22Rv1 (cell line): ENCODE measurements at regions not wholly inside any gene's neighbourhood (a gene's known extent, or its start where the extent isn't known, plus 50 kb on each side); places are given as distances from the start of the nearest gene placed in this dataset.

Experiments
- H3K27ac ChIP-seq: fragments of 450-650 bp; 2 replicates; pipeline ENCODE4 v1.5.1; 2017
- ZFX ChIP-seq: fragments of 450-650 bp; IDR thresholded peaks from 2 replicates; pipeline ENCODE4 v1.6.1; 2017; ENCODE audit warnings: antibody characterized with exemption, borderline replicate concordance
- TF ChIP-seq, protein P1 (sequence below): fragments of 450-650 bp; IDR thresholded peaks from 2 replicates; pipeline ENCODE4 v1.5.1; 2017; ENCODE audit warnings: mild to moderate bottlenecking

DNA sequence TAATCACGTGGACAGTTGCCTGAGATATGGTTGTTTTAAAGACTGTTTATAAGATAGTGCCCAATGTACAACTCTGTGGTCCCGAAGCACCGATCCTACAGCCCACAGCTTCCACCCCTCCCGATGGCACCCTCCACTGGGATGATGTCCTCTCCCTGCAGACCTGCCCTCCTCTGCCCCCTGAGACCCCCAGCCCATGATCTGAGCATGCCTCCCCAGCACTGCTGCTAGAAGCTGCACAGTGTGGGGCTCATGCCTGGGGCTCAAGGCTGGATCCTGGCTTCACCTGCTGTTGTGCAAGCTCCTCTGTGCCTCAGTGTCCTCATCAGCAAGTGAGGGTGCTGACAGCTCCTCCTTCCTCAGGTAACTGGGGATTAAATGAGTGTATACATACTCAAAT lies 254.7 kb upstream of the MKI67 start:
- no peak for TF ChIP-seq ZFX
- TF ChIP-seq, protein P1, sequence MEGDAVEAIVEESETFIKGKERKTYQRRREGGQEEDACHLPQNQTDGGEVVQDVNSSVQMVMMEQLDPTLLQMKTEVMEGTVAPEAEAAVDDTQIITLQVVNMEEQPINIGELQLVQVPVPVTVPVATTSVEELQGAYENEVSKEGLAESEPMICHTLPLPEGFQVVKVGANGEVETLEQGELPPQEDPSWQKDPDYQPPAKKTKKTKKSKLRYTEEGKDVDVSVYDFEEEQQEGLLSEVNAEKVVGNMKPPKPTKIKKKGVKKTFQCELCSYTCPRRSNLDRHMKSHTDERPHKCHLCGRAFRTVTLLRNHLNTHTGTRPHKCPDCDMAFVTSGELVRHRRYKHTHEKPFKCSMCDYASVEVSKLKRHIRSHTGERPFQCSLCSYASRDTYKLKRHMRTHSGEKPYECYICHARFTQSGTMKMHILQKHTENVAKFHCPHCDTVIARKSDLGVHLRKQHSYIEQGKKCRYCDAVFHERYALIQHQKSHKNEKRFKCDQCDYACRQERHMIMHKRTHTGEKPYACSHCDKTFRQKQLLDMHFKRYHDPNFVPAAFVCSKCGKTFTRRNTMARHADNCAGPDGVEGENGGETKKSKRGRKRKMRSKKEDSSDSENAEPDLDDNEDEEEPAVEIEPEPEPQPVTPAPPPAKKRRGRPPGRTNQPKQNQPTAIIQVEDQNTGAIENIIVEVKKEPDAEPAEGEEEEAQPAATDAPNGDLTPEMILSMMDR, result no peak
- no peak overlapping the region for H3K27ac ChIP-seq

DNA sequence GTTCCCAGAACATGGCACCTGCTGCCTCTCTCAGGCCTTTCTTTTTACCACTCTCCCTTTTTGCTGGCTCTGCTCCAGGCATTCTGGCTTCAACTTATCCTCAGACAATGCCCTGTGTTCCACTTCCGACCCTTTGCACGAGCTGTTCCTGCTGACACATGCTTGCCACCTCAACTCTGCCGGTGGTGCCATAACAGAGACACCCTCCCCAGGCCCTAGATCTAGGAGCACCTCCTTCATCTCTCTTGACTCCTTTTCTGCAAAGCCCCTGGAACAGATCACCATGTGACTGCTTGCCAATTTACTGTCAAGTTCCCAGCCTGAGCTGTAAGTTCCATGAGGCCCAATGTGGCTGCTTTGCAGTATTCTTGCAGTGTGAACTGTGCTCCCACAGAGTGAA lies 256.0 kb upstream of the MKI67 start:
- TF ChIP-seq, protein P1, result no peak
- no peak overlapping the region for H3K27ac ChIP-seq

DNA sequence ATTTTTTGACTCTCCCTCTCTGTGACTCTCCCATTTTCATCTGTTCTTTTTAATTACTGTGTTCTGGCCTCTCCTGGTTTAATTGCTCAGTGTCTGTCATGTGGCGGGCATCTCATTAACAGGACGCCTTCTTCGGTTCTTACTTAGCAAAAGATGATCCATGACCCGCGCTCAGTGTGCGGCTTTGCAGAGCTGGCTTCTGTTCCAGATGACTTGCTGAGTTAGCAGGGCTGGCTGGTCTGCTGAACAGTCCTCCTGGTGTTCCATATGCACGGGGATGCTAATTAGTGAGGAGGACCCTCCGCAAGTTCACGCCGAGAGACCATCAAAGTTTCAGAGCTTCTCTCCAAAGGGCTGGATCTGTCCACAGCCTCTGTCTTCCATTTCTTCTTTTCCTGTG lies 258.6 kb upstream of the MKI67 start:
- TF ChIP-seq, protein P1, result no peak
- TF ChIP-seq ZFX, result no peak
- no peak overlapping the region for H3K27ac ChIP-seq

DNA sequence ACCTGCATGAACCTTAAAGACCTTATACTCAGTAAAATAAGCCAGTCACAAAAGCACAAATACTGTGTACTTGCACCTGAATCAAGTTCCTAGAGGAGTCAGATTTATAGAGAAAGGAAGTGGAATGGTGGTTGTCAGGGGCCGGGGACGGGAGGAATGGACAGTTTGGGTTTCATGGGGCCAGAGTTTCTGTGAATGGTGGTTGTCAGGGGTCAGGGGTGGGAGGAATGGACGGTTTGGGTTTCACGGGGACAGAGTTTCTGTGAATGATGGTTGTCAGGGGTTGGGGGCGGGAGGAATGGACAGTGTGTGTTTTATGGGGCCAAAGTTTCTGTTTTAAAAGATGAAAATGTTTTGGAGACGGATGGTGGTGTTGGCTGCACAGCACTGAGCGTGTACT lies 260.0 kb upstream of the MKI67 start:
- no peak overlapping the region for H3K27ac ChIP-seq
- no peak for TF ChIP-seq ZFX
- TF ChIP-seq, protein P1, result no peak

DNA sequence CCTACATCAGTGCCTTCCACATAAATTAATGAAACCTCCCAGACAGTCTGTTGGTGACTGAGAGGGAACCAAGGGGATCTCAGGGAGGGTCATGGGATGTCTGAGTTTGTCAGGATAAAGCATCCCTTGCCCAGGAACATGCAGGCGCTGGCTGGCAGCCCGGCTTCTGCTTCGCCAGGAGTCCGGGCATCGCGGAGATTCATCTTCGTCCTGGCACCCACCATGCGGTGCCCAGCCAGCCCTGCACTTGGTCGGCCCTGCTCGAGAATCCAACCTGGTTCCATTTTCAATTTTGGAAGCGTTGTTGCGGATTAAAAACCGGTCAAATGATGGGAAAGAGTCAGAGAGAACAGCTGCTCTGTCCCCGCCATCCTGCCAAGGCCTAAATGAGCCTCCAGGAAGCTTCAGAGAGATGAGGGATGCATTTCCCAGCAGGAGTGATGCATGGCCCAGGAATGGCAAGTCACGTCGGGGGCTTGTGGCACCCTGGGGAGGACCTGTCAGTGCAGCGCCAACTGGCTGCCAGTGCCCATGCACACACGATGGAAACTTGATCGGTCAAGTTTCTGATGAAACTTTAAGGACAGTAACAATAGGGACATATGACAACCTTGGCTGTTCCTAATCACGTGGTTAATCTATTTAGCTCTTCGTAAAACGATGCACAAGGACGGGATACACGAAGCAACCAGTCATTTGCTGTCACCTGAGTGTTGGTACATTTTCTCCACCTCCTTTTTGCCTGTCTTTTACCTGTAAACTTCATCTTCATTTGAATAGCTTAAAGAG lies 260.8 kb upstream of the MKI67 start:
- no peak for TF ChIP-seq ZFX
- TF ChIP-seq, protein P1, result no peak
- no peak overlapping the region for H3K27ac ChIP-seq

DNA sequence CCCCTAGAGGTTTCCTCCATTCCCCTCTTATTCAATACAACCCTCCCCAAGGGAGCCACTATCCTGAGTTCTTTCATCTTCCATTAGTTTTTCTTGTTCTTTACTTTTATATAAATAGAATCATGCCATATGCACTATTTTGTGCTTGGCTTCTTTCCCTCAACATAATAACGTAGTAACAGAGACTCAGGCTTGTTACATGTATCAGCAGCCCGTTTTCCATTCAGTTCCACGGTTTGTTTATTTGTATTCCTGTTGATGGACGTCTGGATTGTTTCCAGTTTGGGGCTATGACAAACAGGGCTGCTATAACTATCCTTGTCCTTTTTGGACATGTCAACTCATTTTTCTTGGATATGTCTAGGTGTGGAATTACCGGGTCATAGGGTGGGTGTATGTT lies 264.4 kb upstream of the MKI67 start:
- no peak for TF ChIP-seq ZFX
- TF ChIP-seq, protein P1, result no peak
- H3K27ac ChIP-seq, result no peak overlapping the region

DNA sequence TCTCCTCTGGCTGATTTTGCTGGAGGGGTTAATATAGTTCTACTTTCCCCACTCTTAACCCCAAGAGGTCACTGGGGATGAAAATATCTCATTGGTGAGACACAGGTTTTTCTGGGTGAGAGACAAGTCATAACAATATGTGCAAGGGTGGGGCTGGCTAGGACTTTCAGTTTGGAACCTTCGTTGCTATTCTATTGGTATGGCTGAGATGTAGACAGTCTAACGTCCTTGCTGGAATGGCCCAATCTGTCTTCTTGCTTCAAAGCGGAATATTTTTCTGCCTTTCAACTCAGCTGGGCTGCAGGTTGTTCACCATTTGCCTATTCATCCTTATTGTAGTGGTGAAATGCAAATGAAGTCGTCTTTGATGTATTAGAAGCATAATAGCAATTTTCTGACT lies 267.3 kb upstream of the MKI67 start:
- no peak for TF ChIP-seq ZFX
- no peak overlapping the region for H3K27ac ChIP-seq

DNA sequence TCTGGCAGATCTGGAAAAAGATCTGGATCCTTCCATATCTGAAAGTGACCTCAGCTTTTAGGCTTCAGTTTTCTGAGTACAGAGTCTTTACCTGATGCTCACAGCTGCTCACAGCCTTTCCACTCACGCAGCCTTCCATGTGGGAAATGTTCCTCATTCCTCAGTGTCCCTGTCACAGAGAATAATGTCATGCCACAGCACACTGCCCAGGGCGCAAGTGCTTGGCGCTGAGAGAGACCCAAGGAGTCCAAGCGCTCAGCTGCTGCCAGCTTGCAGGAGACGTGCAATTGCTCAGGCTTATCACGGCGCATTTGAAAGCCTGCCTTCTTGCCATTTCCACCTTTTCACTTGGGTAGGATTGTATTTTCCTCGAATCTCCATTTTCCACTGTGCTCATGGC lies 271.9 kb upstream of the MKI67 start:
- H3K27ac ChIP-seq, result no peak overlapping the region
- TF ChIP-seq, protein P1, result no peak
- no peak for TF ChIP-seq ZFX
